Inflammatory macrophage (primary cell): ENCODE measurements at regions not wholly inside any gene's neighbourhood (a gene's known extent, or its start where the extent isn't known, plus 50 kb on each side); places are given as distances from the start of the nearest gene placed in this dataset.

Experiments
- DNase-seq, 2 donors: peaks; one replicate each; pipeline ENCODE4 v3.0.0-alpha.2; 2020 to 2022

GRCh38 chr1:195637539-195637938 lies 970.7 kb downstream of the KCNT2 start:
- no peak for DNase-seq

GRCh38 chr1:195618287-195618686 lies 990.0 kb downstream of the KCNT2 start:
- no peak for DNase-seq

GRCh38 chr1:195617106-195617505 lies 991.1 kb downstream of the KCNT2 start:
- DNase-seq, result no peak

GRCh38 chr1:195608883-195609282 lies 999.4 kb downstream of the KCNT2 start:
- no peak for DNase-seq

GRCh38 chr1:195606483-195606882 lies 1001.8 kb downstream of the KCNT2 start:
- DNase-seq, result no peak

- no peak for DNase-seq
These were observed 1004.0 kb downstream of the KCNT2 start for GRCh38 chr1:195604287-195604686.

GRCh38 chr1:195597891-195598290 lies 1010.3 kb downstream of the KCNT2 start:
- DNase-seq, result no peak

GRCh38 chr1:195594773-195595172 lies 1013.5 kb downstream of the KCNT2 start:
- DNase-seq, result no peak

- no peak for DNase-seq
These were observed 1013.9 kb downstream of the KCNT2 start for GRCh38 chr1:195594322-195594721.

- no peak for DNase-seq
These were observed 1016.1 kb downstream of the KCNT2 start for GRCh38 chr1:195591917-195592672.

- DNase-seq, result no peak
These were observed 1017.6 kb downstream of the KCNT2 start for GRCh38 chr1:195590649-195591048.

- no peak for DNase-seq
These were observed 1023.2 kb downstream of the KCNT2 start for GRCh38 chr1:195584870-195585624.

- DNase-seq, result no peak
These were observed 1027.3 kb downstream of the KCNT2 start for GRCh38 chr1:195580988-195581387.

- DNase-seq, result no peak
These were observed 1030.5 kb downstream of the KCNT2 start for GRCh38 chr1:195577748-195578147.

- no peak for DNase-seq
These were observed 1031.6 kb downstream of the KCNT2 start for GRCh38 chr1:195576641-195577040.

GRCh38 chr1:195574511-195574910 lies 1033.7 kb downstream of the KCNT2 start:
- DNase-seq, result no peak

- no peak for DNase-seq
These were observed 1038.3 kb downstream of the KCNT2 start for GRCh38 chr1:195569934-195570333.

- no peak for DNase-seq
These were observed 1039.9 kb downstream of the KCNT2 start for GRCh38 chr1:195568389-195568788.

GRCh38 chr1:195562074-195562473 lies 1046.2 kb downstream of the KCNT2 start:
- DNase-seq, result no peak

- DNase-seq, result no peak
These were observed 1058.0 kb downstream of the KCNT2 start for GRCh38 chr1:195550071-195550862.

GRCh38 chr1:195530961-195531360 lies 1077.3 kb downstream of the KCNT2 start:
- DNase-seq, result no peak

GRCh38 chr1:195529881-195530280 lies 1078.4 kb downstream of the KCNT2 start:
- DNase-seq, result no peak

- DNase-seq, result no peak
These were observed 1087.5 kb downstream of the KCNT2 start for GRCh38 chr1:195520757-195521156.
